NT2/D1 (cell line): ENCODE measurements at regions not wholly inside any gene's neighbourhood (a gene's known extent, or its start where the extent isn't known, plus 50 kb on each side); places are given as distances from the start of the nearest gene placed in this dataset.
"Not testable (repeated sequence)": the region's sequence is repeated elsewhere in the genome, so short reads cannot be mapped to it uniquely, and the experiment has no call there.

Experiments
- SUZ12 ChIP-seq: IDR thresholded peaks from 2 replicates; pipeline ENCODE4 v1.6.1; 2011; ENCODE audit not compliant: insufficient read length, insufficient read depth; ENCODE audit errors: extremely low read depth
- YY1 ChIP-seq: IDR thresholded peaks from 2 replicates; pipeline ENCODE4 v1.6.1; 2011; ENCODE audit not compliant: insufficient read length, insufficient read depth
- ZNF274 ChIP-seq: IDR thresholded peaks from 2 replicates; pipeline ENCODE4 v1.6.1; 2011; ENCODE audit warnings: mild to moderate bottlenecking, low read depth, low read length

DNA sequence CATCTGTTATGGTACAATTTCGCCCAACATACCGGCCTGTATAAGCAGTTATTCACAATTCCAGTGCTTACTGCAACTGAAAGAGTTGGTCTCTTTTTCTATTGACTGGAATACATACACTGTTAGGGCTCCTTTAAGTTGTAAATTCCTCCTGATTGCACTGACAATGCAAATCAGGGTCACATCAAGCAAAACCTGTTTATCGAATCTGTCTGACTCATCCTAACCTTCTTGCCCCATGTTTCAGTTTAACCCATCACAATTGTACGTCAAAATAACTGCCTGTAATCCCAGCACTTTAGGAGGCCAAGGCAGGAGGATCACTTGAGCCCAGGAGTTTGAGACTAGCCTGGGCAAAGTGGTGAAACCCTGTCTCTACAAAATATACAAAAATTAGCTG is 105.8 kb upstream of the NBPF11 start:
- not testable (repeated sequence) for TF ChIP-seq SUZ12, YY1, ZNF274
